Tibial artery (tissue), 4 donors: ENCODE measurements at regions not wholly inside any gene's neighbourhood (a gene's known extent, or its start where the extent isn't known, plus 50 kb on each side); places are given as distances from the start of the nearest gene placed in this dataset.

Source experiments
- DNase-seq, 2 donors: peaks; one replicate each; pipeline ENCODE4 v3.0.0-alpha.2; 2019
- H3K27ac ChIP-seq, 2 donors: fragments of 200-600 bp; sonication (generic) in 1 of 2; 1 replicate in 1 of 2; 2 replicates in 1 of 2; pipeline ENCODE4 v1.5.1; 2018 to 2019; ENCODE audit warnings: mild to moderate bottlenecking in 1 of 2
- H3K27me3 ChIP-seq, 2 donors: fragments of 200-600 bp; sonication (generic) in 1 of 2; one replicate each; pipeline versions ENCODE4 v1.5.1 to v1.6.0; 2016 to 2019
- H3K36me3 ChIP-seq, 3 donors: fragments of 200-600 bp; sonication (generic) in 2 of 3; one replicate each; pipeline ENCODE4 v1.5.1; 2016 to 2019; ENCODE audit warnings: mild to moderate bottlenecking in 2 of 3
- H3K4me1 ChIP-seq, 4 donors: fragments of 200-600 bp; sonication (generic) in 2 of 4; 1 replicate in 3 of 4; 2 replicates in 1 of 4; pipeline ENCODE4 v1.5.1; 2016 to 2019
- H3K4me3 ChIP-seq, 2 donors: fragments of 200-600 bp; sonication (generic) in 1 of 2; 1 replicate in 1 of 2; 2 replicates in 1 of 2; pipeline ENCODE4 v1.5.1; 2018 to 2019; ENCODE audit warnings: mild to moderate bottlenecking in 2 of 2
- H3K9me3 ChIP-seq, 3 donors: fragments of 200-600 bp; sonication (generic) in 1 of 3; one replicate each; pipeline ENCODE4 v1.5.1; 2016 to 2019
- intact Hi-C: fragments of 100-400 bp; cut with DNase I; formaldehyde crosslinking; loops from one replicate; pipeline ENCODE4 v1.15.0; 2023; ENCODE audit warnings: low total_unique reads
- TF ChIP-seq, protein P1 (sequence below), 2 experiments: fragments of 200-600 bp in 1 of 2; fragments of 450-650 bp in 1 of 2; IDR thresholded peaks; one replicate each; pipeline ENCODE4 v1.5.1; 2017 to 2019; ENCODE audit warnings: antibody characterized with exemption in 2 of 2, mild to moderate bottlenecking in 1 of 2, moderate library complexity in 1 of 2

DNA sequence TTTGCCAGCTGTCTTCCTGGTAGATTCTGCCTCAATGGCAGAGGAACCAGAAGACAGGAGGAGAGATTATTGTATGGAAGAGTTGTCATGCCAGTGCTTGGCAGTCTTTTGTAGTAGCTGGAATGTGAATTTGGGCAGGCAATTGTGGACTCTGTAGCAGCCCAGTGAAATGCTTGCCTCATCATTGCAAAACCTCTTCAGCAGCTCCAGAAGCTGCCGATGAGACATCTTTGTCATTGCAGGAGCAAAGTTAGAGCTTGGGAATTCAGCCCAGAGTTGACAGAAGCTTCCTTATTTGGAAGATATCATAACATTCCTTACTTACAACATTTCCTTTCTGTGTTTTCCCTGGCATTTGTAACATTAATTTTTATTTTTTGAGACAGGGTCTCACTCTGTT lies 1250.9 kb downstream of the CDY2B start:
- intact Hi-C loops, result no loop called here
- TF ChIP-seq, protein P1, sequence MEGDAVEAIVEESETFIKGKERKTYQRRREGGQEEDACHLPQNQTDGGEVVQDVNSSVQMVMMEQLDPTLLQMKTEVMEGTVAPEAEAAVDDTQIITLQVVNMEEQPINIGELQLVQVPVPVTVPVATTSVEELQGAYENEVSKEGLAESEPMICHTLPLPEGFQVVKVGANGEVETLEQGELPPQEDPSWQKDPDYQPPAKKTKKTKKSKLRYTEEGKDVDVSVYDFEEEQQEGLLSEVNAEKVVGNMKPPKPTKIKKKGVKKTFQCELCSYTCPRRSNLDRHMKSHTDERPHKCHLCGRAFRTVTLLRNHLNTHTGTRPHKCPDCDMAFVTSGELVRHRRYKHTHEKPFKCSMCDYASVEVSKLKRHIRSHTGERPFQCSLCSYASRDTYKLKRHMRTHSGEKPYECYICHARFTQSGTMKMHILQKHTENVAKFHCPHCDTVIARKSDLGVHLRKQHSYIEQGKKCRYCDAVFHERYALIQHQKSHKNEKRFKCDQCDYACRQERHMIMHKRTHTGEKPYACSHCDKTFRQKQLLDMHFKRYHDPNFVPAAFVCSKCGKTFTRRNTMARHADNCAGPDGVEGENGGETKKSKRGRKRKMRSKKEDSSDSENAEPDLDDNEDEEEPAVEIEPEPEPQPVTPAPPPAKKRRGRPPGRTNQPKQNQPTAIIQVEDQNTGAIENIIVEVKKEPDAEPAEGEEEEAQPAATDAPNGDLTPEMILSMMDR (IDR thresholded peaks at IDR 0.05), result no peak
- no peak overlapping the region for H3K4me3 ChIP-seq
- H3K36me3 ChIP-seq, result no peaks in the 10 kb centered on the region
- peak; percentile 23 to 54 for DNase-seq
- H3K4me1 ChIP-seq, result no peaks in the 10 kb centered on the region
- H3K27ac ChIP-seq, result no peak overlapping the region
- no peaks in the 10 kb centered on the region for H3K9me3 ChIP-seq
- H3K27me3 ChIP-seq, result no peaks in the 10 kb centered on the region

DNA sequence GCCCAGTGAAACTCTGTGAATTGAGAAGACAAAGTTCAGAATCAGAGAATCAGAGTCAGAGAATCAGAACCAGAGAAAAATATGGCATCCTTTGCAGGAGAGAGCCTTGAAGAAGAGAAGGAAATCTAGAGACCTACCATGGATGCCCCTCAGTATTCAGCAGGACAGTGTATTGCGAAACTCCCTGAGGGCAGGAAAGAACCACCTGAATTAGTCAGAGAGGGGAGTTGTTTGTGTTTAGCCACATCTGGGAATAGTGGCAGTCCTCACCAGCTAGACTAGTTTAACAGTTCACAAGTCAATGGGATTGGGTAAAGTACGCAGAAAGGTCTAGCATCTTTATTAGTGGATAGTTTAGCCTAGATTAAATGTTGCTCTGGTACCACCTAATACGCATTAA lies 1252.9 kb downstream of the CDY2B start:
- Histone ChIP-seq H3K27ac (no peak overlapping the region), H3K27me3 (no peaks in the 10 kb centered on the region), H3K4me1 (no peaks in the 10 kb centered on the region), H3K4me3 (no peak overlapping the region), H3K9me3 (no peaks in the 10 kb centered on the region), H3K36me3 (no peaks in the 10 kb centered on the region)
- intact Hi-C loops, result no loop called here
- TF ChIP-seq, protein P1 (IDR thresholded peaks at IDR 0.05), result no peak
- DNase-seq, result no peak

DNA sequence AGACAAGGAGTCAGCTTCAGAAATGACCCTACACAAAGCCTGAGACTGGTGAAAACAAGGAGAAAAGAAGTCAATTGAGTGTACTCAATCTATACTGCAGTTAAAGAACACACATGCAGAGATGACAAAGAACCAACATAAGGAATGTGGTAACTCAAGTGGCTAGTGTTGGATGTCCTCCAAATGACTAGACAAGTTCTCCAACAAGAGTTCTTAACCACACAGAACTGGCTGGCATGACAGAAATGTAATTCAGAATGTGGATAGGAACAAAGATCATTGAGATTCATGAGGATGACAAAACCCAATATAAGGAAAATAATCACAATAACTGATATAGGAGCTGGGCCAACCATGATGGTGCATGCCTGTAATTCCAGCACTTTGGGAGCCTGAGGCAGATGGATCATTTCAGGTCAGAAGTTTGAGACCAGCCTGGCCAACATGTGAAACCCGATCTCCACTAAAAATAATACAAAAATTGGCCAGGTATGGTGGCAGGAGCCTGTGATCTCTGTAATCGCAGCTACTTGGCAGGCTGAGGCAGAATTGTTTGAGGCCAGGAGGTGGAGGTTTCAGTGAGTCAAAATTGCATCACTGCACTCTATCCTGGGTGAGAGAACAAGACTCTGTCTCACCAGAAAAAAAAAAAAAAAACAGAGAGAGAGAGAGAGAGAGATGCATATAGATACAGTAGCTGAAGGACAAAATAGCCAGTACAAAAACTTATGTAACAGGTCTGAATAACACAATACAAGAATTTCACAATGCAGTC lies 1263.6 kb downstream of the CDY2B start:
- H3K4me3 ChIP-seq, result no peak overlapping the region
- H3K4me1 ChIP-seq, result no peaks in the 10 kb centered on the region
- H3K27ac ChIP-seq, result no peak overlapping the region
- H3K27me3 ChIP-seq, result no peaks in the 10 kb centered on the region
- intact Hi-C loops, result no loop called here
- no peaks in the 10 kb centered on the region for H3K9me3 ChIP-seq
- DNase-seq, result no peak
- H3K36me3 ChIP-seq, result no peaks in the 10 kb centered on the region
- TF ChIP-seq, protein P1 (IDR thresholded peaks at IDR 0.05), result no peak

DNA sequence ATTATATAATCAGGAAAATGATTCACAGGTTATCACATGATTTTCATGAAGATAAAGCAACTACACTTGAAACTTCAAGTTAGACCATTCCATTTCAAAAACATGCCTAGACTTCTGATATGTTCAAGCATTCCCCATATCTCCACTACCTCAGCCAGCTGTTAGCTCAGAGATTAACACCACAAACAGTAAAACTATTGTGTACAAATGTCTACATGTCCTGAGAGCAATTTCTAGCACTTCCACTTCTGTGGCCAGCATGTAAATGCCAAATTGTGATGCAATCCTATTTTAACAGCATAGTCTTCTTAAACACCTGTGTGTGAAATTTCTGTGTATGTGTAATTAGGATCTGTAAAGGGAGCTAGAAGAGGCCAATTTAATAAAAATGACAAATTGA lies 1271.3 kb downstream of the CDY2B start:
- H3K9me3 ChIP-seq, result no peaks in the 10 kb centered on the region
- intact Hi-C loops, result no loop called here
- no peak overlapping the region for H3K27ac ChIP-seq
- no peaks in the 10 kb centered on the region for H3K27me3 ChIP-seq
- DNase-seq, result no peak
- H3K4me1 ChIP-seq, result no peaks in the 10 kb centered on the region
- no peaks in the 10 kb centered on the region for H3K36me3 ChIP-seq
- H3K4me3 ChIP-seq, result no peak overlapping the region
- TF ChIP-seq, protein P1 (IDR thresholded peaks at IDR 0.05), result no peak

DNA sequence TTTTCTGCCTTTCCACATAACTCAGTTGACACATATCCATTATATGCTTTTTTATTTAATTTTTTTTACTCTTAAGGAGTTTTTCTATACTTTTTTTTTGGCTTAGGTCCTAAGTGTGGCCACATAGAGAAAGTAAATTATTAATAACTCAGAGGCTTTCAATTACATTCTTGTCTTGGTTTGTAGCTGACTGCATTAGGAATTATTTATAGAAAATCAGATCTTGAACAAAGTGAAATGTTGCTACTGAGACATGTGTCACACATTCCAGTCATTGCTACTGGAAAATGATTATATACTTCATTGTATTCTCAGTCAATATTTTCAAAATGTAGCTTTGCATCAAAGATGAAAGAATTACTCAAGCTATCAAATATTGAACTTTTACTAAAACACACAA lies 1277.9 kb downstream of the CDY2B start:
- TF ChIP-seq, protein P1 (IDR thresholded peaks at IDR 0.05), result no peak
- Histone ChIP-seq H3K4me3 (no peak overlapping the region), H3K4me1 (no peaks in the 10 kb centered on the region), H3K27me3 (no peaks in the 10 kb centered on the region), H3K27ac (no peak overlapping the region), H3K9me3 (no peaks in the 10 kb centered on the region), H3K36me3 (no peaks in the 10 kb centered on the region)
- intact Hi-C loops, result no loop called here
- no peak for DNase-seq
